Mesenteric fat pad (tissue), 1 donor: ENCODE measurements at regions not wholly inside any gene's neighbourhood (a gene's known extent, or its start where the extent isn't known, plus 50 kb on each side); places are given as distances from the start of the nearest gene placed in this dataset.

Source experiments
- DNase-seq: peaks from one replicate; pipeline ENCODE4 v3.0.0-alpha.2; 2020; ENCODE audit warnings: low spot score
- donor health status: DM: yes; HTN: yes; CAD: no.

DNA sequence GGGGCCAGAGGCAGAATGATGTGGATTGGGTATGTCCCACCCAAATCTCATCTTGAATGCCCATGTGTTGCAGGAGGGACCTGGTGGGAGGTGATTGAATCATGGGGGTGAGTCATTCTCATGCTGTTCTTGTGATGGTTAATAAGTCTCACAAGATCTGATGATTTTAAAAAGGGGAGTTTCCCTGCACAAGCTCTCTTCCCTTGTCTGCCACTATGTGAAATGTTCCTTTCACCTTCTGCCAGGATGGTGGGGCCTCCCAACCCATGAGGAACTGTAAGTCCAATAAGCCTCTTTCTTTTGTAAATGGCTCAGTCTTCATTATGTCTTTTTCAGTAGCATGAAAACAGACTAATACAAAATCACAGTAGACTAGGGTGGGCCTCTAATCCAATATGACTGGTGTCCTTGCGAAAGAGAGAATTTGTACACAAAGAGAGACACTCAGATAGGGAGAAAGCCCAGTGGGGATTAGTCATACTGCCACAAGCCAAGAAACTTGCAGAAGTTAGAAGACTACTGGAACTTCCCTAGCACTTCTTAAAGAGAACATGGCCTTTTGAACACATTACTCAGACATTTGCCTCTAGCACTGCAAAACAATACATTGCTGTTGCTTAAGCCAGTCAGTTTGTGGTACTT lies 68.4 kb downstream of the ANXA1 start:
- DNase-seq = no peak

DNA sequence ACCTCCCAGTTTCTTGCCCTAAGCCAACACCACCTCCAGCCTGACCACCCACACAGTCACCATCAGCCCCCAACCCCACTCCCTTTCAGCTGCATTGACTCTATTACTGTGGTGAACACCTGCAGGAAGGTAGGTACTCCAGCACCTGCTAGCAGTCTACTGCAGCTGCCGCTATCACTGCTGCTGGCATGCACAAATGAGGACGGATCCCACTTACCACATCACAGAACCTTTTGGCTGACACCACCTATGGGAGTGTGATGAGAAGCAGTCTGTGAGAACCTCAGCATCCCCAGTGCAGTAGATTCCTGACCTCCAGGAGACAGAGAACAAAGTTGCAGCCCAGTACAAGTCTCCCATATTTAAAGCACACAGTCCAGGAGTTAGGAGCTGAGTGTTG lies 71.9 kb downstream of the ANXA1 start:
- DNase-seq = no peak

DNA sequence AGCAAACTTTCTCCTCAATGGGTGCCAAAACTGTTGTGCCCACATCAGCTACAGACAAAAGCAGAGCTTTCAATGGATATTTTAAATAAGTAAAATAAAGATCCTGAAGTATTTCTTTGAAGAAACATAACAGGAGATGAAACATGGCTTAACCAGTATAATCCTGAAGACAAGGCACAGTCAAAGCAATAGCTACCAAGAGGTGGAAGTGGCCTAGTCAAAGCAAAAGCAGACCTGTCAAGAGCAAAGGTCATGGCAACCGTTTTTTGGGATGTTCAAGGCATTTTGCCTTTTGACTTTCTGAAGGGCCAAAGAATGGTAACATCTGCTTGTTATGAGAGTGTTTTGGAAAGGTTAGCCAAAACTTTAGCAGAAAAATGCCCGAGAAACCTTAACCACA lies 77.9 kb downstream of the ANXA1 start:
- DNase-seq = no peak

DNA sequence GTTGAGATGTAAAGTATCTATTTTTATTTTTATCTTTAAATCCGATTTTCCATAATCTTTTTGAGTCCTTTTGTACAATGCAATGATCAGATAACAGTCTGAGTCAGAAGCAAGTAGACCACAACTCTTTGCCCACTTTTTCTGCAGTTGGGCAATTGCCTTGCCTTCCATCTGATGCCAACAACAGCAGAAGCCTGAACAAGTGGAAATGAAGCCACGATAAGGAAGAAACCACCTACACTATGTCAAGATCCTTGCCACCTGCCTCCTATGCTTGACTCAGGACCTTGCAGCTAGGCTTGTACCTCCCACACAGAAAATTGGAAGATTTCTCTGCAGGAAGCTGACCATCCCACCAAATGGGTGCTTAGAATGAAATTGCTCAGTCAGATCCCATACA lies 78.6 kb downstream of the ANXA1 start:
- no peak for DNase-seq

DNA sequence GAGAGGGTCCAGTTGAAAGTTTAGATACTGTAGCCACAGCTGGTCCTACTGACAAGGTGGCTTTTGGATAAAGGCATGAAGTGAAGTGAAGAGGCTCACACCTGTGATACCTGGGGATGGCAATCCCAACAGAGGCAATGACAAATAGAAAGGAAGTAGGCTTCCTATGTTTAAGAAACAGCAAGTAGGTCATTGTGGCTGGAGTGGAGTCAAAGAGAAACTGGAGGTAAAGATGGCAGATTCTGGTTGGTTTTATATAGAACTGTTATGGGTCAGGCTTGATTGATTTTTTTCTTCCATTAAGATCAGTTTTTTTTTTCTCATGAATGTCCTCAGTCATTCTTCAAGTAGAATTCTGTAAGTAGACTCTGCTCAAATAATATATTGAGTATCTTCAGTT lies 79.5 kb downstream of the ANXA1 start:
- no peak for DNase-seq

DNA sequence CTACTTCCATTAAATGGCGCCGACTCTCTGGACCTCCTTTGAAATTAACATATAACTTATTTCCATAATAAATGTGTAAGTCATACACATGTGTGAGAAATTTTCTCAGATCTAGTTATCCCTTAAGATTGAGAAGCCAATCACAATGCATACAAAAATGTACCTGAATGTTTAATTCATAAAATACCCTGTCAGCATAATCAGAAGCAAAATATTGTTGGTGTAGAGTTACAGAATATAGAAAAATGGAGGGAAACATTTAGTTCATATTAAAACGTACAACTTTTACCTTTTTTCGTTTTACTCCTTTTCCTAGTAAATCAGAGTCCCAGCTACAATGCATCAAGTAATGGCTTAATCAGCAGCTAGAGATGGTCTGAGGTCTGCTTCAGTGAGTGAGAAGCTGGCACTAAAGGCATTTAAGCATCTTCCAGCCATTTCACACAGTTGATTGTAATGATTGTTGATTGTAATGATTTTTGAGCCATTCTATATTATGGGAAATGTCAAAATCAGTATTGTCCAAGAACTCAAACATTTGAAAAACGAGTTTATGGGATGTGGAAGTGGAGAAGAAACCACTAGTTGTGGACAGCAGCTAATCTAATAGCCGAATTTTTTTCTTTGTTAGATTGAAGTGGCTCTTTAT lies 81.8 kb downstream of the ANXA1 start:
- no peak for DNase-seq

DNA sequence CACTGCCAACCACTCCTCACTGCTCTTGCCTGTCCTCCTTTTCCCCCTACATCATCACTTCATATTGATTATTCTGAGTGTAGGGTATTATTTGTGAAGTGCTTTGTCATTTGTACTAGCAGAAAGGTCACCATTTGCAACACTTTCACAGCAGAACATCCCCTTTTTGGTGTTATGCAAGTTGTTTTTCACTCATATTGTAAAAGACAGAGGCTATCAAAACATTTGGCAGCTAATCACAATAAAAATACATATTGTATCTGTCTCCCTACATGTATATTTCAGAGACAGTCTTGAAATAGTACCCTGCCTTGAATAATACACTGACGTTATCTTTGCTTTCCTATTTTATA lies 82.3 kb downstream of the ANXA1 start:
- no peak for DNase-seq

DNA sequence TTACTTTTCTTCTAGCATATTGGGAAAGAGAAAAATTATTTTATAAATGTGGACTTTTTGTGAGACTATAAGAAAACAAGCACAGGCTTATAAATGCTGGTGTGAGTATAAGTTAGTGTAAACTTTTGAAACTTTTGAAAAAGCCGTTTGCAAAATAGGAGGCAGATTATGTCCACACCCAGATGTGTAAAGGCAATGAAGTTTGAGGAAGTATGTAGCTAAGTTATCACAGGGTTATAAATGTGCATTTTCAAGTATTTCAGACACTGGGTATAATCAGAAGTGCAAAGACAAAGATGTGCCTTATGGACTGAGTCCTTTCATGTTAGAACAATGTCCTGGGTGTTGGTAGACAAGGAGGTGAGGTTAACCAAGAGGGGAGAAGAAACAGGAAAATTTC lies 85.5 kb downstream of the ANXA1 start:
- DNase-seq = no peak

DNA sequence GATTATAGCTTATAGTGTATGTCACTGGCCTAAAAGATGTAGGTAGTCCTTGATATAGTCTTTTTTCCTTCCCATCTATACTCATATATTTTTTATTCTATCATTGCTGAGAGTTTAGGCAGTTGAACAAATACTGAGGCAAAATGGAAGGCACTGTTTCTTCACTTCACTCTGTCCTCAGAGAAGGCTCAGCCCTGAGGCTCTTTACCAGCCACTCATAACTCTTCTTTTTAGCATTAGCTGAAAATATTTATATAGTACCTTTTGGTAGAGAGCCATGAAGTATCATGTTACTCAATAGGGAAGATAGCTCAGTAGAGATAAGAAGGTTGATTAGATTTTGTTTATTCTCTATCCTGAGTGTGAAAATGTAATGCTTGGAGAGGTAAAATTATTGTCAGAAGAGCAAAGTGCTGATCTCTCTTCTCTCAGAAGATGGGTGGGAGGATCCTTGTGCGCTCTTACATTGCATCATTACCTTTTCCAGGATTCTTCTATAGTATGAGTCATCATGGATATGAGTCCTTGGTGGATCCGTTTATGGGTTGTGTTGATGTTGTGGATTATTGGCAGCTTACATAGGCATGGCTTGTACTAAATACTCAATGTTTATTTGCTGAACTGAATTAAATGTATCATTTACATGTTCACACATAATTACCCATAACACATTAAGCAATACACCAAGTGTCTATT lies 88.1 kb downstream of the ANXA1 start:
- no peak for DNase-seq

DNA sequence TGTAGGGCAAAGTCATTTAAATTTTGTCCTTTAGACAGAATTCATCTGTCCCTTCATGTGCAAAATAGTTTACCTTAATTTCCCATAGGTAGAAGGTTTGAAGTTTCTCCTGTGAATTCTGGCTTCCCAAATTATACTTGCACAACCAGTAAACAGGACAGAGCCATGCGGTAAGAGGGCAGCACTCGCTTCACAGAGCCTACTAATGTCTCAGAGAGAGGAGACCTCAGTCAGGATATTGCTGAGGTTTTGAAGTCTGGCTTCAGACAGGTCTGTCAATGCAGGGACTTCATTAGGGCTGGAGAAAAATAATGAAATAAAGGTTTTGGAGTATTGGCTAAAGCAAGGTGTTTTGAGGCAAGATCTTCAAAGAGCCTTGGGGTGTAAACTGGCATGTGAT lies 91.4 kb downstream of the ANXA1 start:
- no peak for DNase-seq

DNA sequence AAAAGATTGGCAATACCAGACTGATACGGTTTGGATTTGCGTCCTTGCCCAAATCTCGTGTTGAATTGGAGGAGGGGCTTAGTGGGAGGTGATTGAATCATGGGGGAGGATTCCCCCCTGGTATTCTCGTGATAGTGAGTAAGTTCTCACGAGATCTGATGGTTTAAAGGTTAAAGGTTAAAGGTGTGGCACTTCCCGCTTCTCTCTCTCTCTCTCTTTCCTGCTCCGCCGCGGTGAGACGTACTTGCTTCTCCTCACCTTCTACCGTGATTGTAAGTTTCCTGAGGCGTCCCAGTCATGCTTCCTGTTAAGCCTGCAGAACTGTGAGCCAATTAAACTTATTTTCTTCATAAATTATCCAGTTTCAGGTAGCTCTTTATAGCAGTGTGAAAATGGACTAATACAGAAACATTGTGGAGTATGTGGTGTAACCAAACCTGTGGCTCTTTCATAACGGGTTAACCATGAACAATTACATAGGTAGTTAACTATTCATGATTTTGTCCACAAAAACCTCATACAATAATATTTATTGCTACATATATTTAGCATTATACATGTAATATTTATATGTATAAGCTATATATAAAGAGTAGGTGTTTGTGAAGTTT lies 107.5 kb downstream of the ANXA1 start:
- DNase-seq = no peak

DNA sequence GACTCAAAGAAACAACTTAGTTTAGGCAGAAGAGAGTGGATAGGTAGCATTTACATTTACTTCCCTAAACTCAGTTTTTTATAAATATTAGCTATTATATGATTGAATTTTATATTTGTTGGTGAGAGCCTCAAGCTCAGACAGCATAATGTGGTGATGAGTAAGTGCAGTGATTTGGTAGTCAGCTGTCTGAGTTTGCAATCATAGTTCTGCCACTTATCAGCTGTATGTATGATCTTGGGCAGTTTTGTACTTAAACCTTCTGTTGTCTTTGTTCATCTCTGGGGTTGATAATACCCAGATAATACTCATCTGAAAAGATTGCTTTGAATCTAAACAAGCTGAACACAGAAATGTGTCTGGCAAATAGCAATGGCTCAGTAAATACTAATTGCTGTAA lies 108.8 kb downstream of the ANXA1 start:
- no peak for DNase-seq

DNA sequence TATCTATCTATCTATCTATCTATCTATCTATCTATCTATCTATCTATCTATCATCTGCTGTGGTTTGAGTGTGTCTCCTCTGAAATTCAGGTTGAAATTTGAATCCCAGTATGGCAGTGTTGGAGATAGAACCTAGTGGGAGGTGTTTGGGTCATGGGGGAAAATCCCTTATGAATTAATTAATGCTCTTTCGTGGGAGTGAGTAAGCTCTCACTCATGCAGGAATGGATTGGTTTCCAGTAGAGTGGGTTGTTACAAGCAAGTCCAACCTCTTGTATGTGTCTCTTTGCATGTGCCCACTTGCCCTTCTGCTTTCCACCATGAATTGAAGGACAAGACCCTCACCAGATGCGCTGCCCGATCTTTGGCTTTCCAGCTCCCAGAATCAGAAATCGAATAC lies 113.0 kb downstream of the ANXA1 start:
- DNase-seq = no peak

DNA sequence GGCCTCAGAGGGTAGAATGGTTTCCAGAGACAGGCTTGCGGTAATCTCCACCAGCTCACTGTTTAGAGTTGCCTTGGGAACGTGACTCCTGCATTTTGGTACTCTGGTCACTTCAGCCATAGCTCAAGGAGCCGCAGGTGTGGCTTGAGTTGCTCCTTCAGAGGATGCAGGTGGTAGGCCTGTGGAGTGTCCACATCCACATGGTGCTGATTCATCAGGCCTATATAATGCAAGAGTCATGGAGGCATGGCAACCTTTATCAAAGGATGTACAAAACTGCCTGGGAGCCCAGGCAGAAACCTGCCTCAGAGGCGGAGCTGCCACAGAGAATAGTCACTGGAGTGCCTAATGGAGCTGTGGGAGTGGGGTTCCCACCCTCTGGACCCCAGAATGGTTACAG lies 114.2 kb downstream of the ANXA1 start:
- DNase-seq = no peak

DNA sequence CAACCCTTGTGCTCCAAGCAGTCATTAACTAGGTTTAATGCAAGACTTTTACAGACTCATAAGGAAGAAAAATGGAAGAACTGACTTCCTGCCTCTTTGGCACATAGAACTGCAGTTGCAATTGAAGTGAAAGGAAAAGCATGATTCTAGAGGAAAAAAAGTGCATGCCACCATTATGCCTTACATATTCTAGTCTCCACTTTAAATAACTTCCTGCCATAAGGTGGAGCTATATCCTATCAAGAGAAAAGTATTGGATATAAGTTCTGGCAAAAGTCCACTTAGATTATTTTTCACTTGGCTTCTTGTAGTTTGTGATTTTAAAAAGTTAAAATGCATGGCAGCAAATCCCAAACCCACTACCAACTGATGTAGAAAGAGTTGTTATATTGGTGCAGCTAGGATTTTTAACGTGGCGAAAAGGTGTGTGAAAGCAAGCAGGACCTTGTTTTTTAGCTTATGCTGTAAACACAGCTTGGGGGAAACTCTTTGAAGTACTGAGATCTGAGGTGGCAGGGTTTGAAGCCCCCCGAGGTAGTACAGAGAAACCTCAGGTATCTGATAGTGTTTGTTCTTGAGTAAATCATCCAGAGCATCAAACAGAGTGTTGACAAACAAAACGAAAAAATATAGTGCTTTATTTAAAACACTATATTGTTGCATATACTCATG lies 117.9 kb downstream of the ANXA1 start:
- DNase-seq = no peak

DNA sequence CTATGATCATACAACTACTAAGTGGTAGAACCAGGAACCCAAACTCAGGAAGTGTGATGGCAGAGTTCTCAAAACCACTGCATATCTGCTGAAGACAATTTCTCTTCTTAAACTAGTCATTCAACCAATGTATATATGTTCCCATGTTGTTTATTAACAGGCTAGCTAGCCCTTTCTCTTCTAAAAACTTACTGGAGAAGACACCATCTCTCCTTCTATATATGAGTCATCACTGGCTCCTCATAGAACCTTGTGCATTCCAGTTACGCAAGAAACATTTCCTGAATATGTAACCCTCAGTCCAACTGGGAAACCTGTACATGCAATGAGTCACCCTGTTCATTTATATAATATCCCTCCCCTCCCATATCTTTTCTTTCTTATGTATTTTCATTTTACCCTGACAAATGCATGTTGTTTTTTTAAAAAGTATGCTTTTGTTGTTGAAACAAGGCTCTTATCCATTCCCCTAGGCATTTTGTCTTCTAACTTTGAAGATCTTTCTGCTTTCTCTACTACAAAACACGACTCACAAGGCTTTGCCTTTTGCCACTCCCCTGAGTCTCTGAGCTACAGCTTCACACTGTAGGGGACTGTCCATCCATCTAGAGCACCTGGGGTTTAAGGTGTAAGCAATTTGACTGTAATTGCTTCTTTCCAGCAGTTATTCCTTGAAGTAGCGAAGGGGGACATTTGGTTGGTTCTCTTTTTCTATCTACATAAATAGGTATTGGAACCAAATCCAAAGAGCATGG lies 119.5 kb downstream of the ANXA1 start:
- DNase-seq = no peak

DNA sequence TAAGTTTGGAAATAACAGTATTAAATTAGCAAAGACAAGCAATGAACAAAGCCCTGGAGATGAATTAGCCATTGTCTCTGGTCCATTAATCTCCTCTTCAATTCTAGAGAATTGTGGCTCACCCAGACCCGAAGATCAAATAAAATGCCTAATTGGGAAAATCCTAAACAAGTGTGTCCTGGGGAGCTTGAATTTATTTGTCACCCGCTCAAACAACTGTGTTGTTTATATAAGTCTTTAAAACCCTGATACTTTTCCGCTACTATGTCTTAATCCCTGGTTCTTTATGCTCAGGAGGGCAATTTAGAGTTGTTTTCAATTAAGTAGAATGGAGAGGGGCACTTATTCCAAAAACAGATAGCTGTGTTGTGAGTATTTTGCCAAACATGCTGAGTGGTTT lies 128.4 kb downstream of the ANXA1 start:
- no peak for DNase-seq

DNA sequence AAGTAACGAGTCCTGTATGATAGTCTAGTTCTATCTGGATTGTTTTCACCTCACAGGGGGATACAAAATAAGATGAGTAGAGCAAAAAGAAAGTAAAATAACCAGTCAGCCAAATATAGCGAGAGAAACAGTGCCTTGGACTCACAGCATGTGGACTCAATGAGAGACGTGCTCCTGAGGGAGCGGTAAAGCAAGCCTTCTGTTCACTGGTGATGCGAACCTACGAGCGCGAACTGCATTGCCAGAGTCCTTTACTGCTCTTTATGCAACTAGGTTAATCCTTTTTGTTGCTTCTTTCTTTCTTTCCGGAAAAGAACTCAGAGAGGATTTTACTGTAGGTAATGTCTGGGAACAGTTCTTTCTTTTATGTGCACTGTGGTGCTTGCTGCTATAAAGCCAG lies 132.7 kb downstream of the ANXA1 start:
- DNase-seq = no peak

DNA sequence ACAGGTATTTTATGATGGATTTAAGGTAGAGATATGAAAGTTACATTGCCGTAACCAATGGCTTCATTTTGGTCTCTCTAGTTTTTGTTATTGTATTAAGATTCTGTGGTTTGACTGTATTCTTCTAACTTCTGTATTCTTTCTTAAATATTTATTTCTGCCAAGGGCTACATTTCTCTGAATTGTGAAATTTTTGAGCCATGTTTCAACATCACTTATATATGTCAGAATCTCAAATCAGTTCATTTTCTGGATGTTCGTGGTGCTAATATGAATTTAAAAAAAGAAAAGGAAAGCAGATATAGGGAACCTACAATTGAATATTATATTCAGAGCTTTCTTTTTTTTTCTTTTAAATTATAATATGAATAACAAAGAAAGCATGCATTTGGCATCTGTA lies 142.7 kb downstream of the ANXA1 start:
- DNase-seq = no peak

DNA sequence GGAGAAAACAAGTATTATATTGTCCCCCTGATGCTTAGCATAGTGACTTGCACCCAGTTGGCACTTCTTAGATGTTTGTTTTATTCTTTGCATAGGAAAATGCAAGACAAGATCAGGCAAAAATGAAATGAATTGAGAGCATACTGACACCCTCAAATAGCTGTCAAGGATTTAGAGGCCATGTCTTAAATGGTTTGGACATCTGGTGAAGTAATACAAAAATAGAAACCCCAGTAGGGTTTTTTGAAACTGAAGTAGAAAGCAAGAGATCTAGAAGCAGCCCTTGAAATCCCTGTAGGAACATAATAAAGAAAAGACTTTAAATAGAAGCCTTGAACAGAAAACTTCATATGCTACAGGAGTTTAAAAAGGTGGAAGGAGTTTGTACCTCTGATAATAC lies 174.3 kb downstream of the ANXA1 start:
- no peak for DNase-seq

DNA sequence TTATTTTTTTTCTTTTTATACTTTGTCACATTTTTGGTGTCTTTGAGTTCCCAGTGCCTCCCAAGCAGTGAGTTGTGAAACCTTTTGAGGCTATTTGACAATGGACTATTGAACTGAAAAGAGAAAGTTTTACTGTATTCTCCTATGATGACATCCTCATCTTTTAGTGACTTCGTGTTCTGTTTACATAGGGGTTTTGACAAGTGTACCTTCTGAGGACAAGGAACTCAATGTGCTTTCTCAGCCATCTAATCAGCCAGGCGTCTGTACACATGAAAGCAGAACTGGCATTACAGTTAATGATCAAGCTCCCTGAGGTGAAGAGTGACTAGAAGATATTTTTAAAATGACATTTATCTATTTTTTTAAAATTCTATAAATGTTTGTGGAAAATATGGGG lies 175.5 kb downstream of the ANXA1 start:
- no peak for DNase-seq
